Left kidney (tissue), 1 donor: ENCODE measurements at regions not wholly inside any gene's neighbourhood (a gene's known extent, or its start where the extent isn't known, plus 50 kb on each side); places are given as distances from the start of the nearest gene placed in this dataset.

Source experiments
- DNase-seq: peaks from one replicate; pipeline ENCODE4 v3.0.0-alpha.2; 2013

DNA sequence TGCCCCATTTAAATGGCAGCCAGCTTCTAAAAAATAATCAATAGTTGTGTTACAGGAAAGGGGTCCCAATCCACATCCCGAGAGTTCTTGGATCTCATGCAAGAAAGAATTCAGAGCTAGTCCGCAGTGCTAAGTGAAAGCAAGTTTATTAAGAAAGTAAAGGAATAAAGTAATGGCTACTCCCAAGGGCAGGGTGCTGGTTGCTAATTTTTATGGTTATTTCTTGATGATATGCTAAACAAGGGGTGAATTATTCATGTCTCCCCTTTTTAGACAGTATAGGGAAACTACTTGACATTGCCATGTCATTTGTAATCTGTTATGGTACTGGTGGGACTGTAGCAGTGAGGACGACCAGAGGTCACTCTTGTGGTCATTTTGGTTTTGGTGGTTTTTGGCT is 591.3 kb downstream of the LRFN5 start:
- DNase-seq = no peak

DNA sequence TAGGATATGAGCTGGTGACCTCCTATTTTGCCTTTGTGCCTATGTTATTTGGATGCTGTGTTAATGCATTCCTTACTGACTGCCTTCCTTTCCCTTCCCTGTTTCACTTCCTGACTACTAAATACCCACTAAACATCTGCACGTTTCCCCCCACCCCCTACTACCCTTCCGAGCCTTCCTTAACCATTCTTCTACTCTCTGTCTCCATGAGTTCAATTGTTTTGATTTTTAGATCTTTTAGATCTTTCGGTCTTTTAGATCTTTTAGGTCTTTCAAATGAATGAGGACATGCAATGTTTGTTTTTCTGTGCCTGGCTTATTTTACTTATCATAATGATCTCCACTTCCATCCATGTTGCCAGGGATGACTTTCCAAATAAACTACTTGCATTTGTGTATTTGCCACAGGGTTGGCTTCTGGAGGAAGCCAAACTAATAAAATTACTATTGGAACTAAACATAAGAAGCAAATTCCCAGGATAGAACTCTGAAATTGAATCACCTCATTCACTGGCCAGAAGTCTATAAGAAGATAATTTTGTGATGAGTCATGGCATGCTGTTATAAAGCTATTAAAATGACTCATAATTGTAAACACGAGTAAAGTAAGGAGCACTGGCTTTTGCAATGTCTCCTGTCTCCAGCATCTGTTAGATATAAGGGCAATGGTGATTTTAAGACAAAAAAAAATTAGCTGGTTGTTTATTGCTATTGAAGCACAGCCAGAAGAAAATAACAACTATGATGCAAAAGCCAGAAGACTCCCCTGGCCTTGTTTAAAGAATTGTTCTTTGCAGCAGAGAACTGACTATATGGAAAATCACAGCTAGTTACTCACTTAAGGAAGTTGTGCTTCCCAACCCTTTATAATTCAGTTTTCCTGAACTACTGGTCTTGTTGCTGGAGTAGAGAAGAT is 586.3 kb downstream of the LRFN5 start:
- DNase-seq = no peak

DNA sequence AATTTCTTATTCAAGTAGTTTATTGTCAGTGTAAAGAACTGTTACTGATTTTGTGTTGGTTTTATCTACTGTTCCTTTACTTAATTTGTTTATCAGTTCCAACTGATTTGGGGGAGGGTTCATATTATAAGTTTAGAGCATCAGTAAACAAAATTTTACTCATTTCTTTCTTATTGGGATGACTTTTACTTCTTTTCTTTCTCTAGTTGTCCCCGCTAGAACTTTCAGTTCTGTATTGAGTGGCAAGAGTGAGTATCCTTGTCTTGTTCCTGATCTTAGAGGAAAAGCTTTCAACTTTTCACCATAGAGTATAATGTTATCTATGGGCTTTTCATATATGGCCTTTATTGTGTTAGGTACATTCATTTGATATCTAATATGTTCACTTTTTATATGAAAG is 584.1 kb downstream of the LRFN5 start:
- no peak for DNase-seq

DNA sequence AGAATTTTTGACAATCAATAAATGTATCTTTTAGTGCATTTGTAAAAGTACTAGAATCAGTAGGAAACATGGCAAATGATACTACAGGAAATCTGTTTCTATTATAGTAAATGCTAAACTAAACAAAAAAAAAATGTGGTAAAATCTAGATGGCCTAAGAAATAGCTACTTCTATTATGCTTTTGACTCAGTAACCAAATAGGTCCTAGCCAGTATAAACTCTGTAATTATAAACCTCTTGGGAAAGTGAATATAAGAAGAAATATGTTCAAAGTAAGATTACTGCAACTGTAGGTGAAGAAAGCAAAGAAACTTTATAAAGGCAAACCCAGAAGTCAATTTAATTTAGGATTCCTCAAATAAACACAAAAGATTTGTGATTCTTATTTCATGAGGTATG is 581.2 kb downstream of the LRFN5 start:
- no peak for DNase-seq

DNA sequence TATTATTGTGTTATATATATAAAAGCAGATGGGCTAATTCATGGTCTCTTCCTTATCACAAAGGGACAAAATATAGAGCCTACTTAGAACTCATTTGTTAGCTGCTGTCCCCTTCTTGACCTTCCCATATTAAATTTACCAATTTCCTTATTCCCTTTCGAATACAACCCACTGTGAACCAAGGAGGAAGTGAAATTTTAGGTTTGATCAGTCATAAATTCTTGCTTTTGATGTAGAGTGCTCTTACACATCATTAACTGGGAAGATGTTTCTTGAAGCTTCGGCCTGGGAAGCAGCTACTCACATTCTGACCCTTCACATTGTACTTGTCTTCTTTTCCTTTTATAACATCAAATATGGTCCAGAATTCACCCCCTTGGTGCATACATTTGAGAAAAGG is 579.0 kb downstream of the LRFN5 start:
- no peak for DNase-seq

DNA sequence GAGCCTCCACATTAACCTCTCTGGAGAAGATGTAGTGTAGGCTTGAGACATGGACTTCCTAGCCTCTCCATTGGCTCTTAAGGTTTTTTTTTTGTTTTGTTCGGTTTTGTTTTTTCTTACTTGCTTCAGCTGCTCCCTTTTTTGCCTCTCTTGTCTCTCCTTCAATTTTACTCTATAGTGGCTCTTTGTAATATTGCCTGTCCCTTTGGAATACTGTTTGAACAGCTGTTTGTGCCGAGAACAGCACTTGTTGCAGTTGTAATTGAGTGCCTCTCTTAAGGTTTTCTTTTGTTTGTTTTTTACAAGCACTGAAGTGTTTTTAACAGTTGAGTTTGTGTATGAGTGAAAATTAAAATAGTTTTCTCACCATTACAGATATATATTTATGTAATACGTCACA is 567.7 kb downstream of the LRFN5 start:
- no peak for DNase-seq

DNA sequence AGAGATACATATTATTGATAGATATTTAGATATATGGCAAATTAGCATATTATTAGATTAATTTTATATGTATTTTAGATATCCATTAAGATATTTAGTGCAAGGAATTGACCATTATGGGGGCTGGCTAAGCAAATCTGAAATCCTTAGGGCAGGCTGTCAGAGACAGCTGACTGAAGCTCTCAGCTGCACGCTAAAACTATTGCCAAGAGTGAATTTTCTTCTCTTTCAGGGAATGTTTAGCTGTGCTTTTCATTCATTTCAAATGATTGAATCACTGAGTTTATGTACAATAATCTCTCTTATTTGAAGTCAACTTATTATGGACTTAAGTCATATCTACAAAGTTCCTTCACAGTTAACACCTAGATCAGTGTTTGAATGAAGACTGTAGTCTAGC is 566.5 kb downstream of the LRFN5 start:
- no peak for DNase-seq

DNA sequence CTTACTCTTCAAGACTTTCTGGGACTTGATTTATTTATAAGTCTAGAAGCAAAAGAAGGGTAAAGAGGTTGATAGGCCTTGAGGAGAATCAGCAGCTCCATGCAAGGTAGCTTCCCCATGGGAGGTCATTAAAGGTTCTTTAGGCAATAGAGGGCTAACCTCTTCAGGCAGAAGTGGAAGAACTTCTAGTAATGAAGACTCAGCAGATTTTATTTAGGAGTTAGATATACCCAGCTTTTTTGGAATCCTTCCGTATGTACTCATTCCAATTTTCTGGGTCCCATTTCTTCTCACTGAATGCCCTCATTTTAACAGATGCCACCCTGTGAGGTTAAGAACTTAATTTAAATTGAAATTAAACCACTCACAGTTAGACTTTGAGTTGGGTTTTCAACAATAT is 565.6 kb downstream of the LRFN5 start:
- DNase-seq = no peak

DNA sequence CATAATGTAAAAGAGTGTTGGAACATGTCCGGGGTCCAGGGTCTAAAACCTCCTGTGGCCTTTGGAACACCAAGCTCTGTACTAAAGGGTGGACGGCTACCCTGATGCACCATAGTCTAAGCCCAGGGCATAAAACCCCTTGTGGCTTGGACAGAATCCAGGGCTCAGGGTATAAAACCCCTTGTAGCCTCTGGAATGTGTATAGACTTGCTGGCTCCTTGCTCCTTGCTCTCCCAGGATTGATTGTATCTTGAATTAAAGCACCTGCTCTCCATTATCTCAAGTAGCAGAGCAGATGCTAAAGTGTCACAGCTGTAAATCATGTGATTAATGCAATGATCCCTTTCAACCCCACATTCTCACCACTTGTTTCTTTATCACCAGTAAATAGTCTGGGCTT is 556.5 kb downstream of the LRFN5 start:
- no peak for DNase-seq

DNA sequence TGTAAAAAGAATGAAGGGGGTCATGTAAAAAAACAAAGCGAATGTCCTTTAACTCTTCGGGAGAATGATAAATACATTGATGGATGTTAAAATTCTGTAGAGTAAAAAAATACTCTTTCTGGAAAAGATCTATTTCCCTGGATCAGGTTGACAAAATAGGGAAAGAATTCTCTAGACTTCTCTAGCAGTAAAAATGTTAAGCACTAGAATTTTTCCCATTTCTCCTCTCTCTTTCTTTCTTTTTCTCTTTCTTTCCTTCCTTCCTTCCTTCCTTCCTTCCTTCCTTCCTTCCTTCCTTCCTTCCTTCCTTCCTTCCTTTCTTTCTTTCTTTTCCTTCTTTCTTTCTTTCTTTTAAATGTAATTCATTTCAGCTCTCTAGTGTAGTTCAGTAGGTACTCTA is 552.5 kb downstream of the LRFN5 start:
- no peak for DNase-seq

DNA sequence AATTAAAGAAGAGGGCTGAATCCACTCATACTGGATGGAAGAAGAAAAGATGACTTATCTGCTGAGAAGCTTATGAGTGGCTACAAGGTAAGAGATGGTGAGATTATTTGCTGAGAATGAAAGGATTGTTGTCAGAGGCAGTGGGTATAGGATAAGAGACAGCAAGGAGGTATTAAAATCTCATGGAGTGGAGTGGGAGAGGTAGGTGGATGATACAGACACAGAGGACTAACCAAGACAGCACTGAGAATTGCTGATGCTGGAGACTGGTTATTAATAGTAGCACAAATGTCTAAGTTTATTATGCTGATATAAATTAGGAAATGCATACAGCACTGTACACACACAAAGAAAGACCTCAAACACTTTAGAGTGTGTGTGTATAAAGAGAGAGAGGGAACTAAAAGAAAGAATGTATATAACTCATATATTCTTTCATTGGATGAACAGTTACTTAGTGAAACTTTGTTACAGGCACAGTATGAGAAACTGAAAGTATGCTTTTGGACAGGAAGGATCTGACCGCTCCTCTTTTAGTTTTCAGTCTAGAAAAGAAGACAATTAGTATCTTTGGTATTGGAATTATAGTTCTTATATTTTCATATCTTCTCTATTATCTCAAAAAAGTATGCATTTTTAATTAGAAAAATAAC is 543.1 kb downstream of the LRFN5 start:
- no peak for DNase-seq

DNA sequence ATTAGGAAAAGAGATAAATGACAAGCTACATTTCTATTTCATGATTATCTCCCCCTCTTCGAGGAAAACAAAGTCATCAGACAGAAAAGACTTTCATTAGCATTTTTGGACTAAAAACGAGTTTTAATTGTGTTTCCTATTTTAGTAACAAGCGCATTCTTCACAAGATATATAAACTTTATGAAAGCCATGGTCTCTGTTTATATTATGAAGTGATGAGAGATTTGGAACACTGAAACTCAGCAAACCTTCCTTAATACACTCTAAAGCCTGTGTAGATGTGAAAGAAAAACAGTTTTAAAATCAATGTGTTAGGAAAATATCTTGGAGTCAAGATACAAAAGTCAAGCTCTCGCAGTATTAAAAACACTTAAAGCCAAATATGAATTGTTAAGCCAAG is 539.1 kb downstream of the LRFN5 start:
- no peak for DNase-seq

DNA sequence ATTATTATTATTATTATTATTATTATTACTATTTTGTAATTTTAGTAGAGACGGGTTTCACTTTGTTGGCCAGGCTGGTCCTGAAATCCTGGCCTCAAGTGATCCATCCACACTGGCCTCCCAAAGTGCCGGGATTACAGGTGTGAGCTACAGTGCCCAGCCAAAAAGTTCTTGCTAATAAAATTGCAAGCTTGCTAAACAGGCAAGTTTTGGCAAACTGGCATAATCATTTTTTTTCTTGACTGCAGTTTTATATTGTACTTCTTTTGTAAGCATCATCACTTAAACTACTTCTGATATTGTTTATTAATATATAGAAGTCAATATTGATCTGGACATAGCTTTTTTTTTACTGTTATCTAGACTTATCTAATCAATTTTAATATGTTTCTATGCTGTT is 536.4 kb downstream of the LRFN5 start:
- DNase-seq = no peak

DNA sequence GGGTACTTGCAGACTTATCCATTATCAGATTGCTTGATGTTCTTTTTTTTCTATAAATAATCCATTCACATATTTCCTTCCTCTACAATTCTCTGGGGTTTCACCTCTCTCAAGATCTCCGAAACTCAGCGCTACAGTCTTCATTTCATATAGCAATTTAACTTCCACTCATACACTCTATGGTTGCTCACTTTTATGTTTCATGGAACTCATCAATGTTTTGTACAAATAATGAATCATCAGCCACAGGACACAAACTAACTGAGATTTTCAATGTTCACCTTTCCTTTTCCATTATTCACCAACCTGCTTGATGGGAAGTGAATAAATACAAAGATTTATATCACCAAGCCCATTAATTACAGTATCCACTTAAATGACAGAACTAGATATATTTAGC is 534.7 kb downstream of the LRFN5 start:
- DNase-seq = no peak

DNA sequence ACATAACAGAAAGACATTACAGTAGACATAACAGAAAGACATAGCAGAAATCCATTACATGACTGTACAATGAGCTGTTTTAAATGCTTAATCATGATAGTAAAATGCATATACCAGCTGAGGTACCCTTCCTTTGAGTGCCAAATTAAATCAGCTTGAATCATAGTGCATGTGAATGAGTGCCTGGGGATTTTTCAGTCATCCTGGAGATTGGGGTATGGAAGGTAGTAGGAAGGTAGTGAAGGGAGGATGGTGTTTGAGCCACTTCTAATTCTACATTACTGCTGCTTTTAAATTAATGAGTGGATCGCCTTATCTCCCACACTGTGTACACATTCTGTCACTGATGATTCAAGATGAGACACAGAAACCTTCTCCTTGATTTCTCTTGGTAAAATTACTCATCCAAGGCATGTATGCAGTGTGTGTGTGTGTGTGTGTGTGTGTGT is 534.2 kb downstream of the LRFN5 start:
- no peak for DNase-seq

DNA sequence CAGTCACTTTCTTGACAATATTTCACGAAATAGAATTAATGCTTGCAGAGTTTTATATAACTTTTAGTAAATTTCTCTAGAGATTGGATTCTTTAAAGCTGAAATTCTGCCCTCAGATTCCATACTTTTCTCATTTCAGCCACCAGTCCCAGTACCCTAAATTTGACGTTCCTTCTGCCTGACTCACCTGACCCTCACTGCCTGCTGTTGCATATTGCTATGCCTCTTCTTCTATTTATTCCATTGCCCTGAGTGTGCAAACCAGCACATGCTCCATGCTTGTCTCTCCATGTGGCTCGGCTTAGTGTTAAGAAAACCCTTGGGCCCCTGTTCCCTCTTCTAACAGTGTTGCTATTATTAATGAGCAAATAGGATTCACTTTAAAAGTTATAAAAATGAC is 533.3 kb downstream of the LRFN5 start:
- no peak for DNase-seq

DNA sequence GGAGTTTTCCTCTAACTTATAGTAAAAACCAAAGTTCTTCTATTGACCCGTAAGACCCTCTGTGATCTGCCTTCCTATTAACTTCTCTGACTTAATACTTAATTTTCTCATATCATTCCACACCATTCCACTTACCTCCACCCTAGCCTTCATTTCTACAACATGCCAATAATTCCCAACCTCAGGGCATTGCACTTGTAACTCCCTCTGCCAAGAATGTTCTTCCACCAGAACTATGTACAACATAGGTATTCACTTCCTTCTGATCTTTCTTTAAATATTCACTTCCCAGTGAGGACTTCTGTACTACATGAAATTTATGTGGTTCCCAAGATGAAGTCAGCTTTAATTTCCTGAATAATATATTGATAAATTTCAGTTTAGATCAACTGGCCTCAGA is 531.7 kb downstream of the LRFN5 start:
- DNase-seq = no peak

DNA sequence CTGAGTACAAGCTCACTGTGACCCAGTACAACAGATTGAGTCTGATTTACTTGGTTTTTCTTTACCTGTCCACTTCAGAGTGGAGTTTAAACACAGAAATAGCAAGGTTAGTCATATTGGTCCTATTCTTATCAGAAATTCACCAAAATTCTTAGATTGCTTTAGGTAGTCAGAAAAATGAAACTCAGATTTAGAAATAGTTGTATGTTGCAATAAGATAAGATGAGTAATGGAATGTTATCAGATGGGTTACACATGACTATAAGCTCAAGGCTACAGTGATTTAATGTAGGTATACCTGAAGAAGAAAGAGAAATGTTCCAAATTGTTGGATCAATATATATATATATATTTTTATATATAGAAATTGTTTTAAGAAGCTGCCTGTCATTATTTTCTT is 524.1 kb downstream of the LRFN5 start:
- no peak for DNase-seq

DNA sequence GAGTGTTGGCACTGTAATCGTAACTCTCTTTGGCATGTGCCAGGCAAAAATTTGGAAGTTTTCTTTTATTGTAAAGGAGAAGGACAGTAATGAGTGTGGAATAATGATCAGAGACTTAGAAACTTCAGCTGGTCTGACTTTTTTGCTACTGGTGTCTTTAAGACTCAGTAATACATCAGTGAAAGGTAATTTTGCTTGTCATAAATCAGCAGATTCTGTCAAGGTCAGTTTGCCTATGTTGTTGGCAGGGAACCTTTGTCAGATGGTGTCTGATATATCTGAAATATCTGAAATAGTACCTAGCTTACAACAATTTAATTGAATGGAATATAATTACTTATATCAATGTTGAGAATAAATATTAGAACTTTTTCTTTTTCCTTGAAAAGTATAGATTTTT is 516.9 kb downstream of the LRFN5 start:
- DNase-seq = no peak

DNA sequence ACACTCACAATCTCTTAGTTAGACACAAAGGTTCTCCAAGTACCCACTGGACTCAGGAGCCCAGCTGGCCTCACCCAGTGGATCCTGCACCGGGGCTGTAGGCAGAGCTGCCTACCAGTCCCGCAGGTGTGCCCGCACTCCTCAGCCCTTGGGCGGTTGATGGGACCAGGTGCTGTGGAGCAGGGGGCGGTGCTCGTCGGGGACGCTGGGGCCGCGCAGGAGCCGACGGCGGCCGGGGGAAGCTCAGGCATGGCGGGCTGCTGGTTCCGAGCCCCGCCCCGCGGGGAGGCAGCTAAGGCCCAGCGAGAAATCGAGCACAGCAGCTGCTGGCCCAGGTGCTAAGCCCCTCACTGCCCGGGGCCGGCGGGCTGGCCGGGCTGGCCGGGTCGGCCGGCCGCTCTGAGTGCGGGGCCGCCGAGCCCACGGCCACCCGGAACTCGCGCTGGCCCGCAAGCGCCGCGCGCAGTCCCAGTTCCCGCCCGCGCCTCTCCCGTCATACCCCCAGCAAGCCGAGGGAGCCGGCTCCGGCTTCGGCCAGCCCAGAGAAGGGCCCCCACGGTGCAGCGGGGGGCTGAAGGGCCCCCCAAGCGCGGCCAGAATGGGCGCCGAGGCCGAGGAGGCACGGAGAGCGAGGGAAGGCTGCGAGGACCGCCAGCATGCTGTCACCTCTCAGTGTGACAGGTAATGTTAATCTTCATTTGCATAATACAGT is 506.8 kb downstream of the LRFN5 start:
- no peak for DNase-seq

DNA sequence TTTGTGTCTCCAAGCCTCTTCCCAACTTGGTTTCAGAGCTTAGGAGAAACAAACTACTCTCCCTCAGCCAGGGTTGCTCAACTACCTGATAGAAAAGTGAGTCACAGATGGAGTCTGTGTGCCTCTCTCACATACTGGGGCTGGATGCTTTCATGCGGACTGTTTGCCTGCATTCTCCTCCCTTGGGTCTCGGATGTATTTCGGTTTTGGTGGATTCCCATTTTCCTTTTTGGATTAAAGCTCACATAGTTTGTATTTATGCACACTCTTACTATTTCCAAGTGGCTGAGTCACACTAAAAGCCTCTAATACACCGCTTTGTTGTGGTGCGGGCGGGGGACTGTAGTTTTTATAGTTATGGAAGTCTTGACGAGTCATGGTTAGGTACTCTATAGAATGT is 505.4 kb downstream of the LRFN5 start:
- DNase-seq = no peak

DNA sequence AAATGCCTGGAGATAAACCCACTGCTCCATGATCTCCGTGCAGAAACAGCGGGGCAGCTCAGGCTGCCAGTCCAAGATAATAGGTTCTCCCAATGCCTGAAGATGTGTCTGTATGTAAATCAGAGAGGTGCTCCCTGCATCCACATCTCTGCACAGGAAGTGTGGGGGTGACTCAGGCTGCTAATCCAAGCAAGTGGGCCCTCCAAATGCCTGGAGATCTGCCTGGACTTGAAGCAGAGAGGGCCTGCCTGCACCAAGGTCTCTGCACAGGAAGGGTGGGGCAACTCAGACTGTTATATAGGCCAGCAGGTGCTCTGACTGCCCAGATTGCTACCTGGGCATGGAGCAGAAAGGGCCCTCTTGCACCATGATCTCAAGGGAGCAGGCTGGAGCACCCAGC is 504.7 kb downstream of the LRFN5 start:
- no peak for DNase-seq

DNA sequence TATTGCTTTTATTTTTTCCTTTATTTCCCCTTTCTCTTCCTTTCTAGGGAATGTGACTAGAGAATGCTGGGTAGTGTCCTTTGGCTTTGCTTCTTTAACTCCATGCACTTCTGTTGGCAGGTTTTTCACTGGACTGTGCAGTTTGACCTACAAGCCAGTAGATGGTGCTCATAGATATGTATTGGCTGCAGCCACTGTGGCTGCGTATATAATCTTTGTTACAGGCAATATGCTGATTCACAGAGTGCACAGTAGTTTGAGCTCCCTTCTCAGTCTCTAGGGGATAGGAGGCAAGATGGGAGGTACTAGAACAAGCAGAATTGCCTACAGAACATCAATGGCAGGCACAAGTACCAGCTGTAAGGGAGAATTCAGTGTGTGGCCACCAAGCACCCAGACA is 503.5 kb downstream of the LRFN5 start:
- no peak for DNase-seq
